ENCODE measurements at regions not wholly inside any gene's neighbourhood (a gene's known extent, or its start where the extent isn't known, plus 50 kb on each side); places are given as distances from the start of the nearest gene placed in this dataset.
"Not testable (repeated sequence)": the region's sequence is repeated elsewhere in the genome, so short reads cannot be mapped to it uniquely, and the experiment has no call there.

DNA sequence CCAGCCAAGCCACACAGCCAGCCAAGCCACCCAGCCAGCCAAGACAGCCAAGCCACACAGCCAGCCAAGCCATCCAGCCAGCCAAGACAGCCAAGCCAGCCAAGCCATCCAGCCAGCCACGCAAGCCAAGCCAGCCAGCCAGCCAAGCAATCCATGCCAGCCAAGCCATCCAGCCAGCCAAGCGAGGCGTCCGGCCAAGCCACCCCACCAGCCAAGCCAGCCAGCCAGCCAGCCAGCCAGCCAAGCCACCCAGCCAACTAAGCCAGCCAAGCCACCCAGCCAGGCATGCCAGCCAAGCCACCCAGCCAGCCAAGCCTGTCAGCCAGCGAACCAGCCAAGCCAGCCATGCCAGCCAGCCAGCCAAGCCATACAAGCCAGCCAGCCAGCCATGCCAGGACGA is 1601.8 kb downstream of the RPIA start:
- in situ Hi-C loops (cut with MboI; ENCODE audit: low pct_unique_long_range_greater_than_20kb, low sequenced_read_pairs, unreplicated experiment); DNase-seq (ENCODE audit: low spot score): not testable (repeated sequence)

DNA sequence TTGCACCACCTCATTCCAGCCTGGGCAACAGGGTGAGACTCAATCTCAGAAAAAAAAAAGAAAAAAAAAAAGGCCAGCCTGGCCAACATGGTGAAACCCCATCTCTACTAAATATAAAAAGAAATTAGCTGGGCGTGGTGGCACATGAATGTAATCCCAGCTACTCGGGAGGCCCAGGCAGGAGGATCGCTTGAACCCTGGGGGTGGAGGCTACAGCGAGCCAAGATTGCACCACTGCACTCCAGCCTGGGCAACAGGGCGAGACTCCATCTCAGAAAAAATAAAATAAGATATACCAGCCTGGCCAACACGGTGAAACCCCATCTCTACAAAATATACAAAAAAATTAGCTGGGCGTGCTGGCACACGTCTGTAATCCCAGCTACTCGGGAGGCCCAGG is 1602.3 kb downstream of the RPIA start:
- in situ Hi-C loops (cut with MboI; ENCODE audit: low pct_unique_long_range_greater_than_20kb, low sequenced_read_pairs, unreplicated experiment); DNase-seq (ENCODE audit: low spot score): not testable (repeated sequence)

DNA sequence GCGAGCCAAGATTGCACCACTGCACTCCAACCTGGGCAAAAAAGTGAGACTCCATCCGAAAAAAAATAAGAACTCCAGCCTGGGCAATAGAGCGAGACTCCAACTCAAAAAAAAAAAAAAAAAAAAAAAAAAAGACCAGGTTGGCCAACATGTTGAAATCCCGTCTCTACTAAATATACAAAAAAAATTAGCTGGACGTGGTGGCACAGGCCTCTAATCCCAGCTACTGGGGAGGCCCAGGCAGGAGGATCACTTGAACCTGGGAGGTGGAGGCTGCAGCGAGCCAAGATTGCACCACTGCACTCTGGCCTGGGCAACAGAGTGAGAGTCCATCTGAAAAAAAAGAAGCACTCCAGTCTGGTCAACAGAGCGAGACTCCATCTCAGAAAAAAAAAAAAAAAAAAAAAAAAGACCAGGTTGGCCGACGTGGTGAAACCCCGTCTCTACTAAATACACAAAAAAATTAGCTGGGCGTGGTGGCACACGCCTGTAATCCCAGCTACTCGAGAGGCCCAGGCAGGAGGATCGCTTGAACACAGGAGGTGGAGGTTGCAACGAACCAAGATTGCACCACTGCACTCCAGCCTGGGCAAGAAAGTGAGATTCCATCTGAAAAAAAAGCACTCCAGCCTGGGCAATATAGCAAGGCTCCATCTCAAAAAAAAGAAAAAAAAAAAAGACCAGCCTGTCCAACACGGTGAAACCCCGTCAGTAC is 1603.7 kb downstream of the RPIA start:
- in situ Hi-C loops (cut with MboI; ENCODE audit: low pct_unique_long_range_greater_than_20kb, low sequenced_read_pairs, unreplicated experiment); DNase-seq (ENCODE audit: low spot score): not testable (repeated sequence)

DNA sequence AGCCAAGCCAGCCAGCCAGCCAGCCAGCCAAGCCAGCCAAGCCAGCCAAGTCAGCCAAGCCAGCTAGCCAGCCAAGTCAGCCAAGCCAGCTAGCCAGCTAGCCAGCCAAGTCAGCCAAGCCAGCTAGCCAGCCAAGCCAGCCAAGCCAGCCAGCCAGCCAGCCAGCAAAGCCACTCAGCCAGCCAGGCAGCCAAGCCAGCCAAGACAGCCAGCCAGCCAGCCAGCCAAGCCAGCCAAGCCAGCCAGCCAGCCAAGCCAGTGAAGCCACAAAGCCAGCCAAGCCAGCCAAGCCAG is 1605.0 kb downstream of the RPIA start:
- DNase-seq (ENCODE audit: low spot score); in situ Hi-C loops (cut with MboI; ENCODE audit: low pct_unique_long_range_greater_than_20kb, low sequenced_read_pairs, unreplicated experiment): not testable (repeated sequence)

DNA sequence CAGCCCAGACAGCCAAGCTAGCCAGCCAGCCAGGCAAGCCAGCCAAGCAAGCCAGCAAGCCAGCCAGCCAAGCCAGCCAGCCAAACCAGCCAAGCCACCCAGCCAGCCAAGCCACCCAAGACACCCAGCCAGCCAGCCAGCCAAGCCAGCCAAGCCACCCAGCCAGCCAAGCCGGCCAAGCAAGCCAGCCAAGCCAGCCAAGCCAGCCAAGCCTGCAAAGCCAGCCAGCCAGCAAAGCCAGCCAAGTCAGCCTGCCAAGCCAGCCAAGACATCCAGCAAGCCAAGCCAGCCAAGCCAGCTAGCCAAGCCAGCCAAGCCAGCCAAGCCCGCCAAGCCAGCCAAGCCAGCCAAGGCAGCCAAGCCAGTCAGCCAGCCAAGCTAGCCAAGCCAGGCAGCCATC is 1606.2 kb downstream of the RPIA start:
- DNase-seq (ENCODE audit: low spot score); in situ Hi-C loops (cut with MboI; ENCODE audit: low pct_unique_long_range_greater_than_20kb, low sequenced_read_pairs, unreplicated experiment): not testable (repeated sequence)

DNA sequence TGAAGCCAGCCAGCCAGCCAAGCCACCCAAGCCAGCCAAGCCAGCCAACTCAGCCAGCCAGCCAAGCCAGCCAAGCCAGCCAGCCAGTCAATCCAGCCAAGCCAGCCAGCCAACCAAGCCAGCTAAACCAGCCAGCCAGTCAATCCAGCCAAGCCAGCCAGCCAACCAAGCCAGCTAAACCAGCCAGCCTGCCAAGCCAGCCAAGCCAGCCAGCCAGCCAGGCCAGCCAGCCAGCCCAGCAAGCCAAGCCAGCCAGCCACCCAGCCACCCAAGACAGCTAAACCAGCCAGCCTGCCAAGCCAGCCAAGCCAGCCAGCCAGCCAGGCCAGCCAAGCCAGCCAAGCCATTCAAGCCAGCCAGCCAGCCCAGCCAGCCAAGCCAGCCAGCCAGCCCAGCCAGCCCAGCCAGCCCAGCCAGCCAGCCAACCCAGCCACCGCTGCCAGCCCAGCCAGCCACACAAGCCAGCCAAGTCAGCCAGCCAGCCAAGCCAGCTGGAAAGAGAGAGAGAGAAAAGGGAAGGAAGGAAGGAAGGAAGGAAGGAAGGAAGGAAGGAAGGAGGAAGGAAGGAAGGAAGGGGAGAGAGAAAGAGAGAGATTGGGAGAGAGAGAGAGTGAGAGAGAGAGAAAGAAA is 1606.8 kb downstream of the RPIA start:
- DNase-seq (ENCODE audit: low spot score); in situ Hi-C loops (cut with MboI; ENCODE audit: low pct_unique_long_range_greater_than_20kb, low sequenced_read_pairs, unreplicated experiment): not testable (repeated sequence)

DNA sequence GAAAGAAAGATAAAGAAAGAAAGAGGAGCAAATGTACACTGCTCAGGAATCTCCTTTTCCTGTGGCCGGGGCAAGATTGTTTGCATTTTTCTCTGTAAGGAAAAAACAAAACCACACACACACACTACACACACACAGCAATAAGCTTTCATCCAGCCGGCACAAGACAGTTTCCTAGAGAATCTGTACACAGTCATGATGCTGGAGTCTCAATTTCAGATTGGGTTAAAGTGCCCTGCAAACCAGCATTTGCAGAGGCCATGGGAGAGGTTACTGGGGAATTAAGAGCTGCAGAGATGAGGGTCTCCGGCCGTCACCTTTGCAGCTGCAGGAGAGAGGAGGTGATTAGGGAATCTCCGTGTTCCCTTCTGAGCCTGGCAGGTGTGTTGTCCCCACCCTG is 1607.5 kb downstream of the RPIA start:
- in situ Hi-C loops (cut with MboI; ENCODE audit: low pct_unique_long_range_greater_than_20kb, low sequenced_read_pairs, unreplicated experiment); DNase-seq (ENCODE audit: low spot score): not testable (repeated sequence)

DNA sequence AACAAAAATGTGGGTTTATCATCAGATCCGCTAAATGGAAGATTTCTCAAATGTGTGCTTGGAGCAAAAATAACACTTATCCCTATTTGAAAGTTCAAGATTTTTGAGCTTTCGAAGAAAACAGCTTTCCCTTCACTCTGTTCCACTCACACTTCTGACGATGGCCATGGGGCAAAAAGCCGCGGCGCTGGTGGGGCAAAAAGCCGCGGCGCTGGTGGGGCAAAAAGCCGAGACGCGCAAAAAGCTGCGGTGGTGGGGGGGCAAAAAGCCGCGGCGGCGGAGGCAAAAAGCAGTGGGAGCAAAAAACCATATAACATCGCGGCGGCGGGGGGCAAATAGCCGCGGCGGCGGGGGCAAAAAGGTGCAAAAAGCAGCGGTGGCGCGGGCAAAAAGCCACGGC is 1631.5 kb downstream of the RPIA start:
- in situ Hi-C loops (cut with MboI; ENCODE audit: low pct_unique_long_range_greater_than_20kb, low sequenced_read_pairs, unreplicated experiment); DNase-seq (ENCODE audit: low spot score): not testable (repeated sequence)

DNA sequence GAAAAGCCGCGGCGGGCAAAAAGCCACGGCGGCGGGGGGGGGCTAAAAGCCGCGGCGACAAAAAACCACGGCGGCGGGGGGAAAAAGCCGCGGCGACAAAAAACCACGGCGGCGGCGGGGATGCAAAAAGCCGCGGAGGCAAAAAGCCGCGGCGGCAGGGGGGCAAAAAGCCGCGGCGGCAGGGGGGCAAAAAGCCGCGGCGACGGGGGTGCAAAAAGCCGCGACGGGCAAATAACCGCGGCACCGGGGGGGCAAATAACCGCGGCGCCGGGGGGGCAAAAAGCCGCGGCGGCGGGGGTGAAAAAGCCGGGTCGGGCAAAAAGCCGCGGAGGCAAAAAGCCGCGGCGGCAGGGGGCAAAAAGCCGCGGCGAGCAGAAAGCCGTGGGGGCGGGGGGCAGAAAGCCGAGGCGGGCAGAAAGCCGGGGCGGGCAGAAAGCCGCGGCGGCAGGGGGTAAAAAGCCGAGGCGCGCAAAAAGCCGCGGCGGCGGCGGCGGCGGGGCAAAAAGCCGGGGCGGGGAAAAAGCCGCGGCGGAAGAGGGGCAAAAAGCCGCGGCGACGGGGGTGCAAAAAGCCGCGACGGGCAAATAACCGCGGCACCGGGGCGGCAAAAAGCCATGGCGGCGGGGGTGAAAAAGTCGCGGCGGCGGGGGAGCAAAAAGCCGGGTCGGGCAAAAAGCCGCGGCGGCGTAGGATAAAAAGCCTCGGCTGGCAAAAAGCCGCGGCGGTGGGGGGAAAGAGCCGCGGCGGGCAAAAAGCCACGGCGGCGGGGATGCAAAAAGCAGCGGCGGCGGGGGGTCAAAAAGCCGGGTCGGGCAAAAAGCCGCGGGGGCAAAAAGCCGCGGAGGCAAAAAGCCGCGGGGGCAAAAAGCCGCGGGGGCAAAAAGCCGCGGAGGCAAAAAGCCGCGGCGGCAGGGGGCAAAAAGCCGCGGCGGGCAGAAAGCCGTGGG is 1632.4 kb downstream of the RPIA start:
- DNase-seq (ENCODE audit: low spot score); in situ Hi-C loops (cut with MboI; ENCODE audit: low pct_unique_long_range_greater_than_20kb, low sequenced_read_pairs, unreplicated experiment): not testable (repeated sequence)

DNA sequence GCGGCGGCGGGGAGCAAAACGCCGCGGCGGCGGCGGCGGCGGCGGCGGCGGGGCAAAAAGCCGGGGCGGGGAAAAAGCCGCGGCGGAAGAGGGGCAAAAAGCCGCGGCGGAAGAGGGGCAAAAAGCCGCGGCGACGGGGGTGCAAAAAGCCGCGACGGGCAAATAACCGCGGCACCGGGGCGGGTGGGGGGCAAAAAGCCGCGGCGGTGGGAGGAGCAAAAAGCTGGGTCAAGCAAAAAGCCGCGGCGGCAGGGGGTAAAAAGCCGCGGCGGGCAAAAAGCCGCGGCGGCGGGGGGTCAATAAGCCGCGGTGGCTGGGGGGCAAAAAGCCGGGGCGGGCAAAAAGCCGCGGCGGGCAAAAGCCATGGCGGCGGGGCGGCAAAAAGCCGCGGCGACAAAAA is 1633.2 kb downstream of the RPIA start:
- DNase-seq (ENCODE audit: low spot score); in situ Hi-C loops (cut with MboI; ENCODE audit: low pct_unique_long_range_greater_than_20kb, low sequenced_read_pairs, unreplicated experiment): not testable (repeated sequence)

DNA sequence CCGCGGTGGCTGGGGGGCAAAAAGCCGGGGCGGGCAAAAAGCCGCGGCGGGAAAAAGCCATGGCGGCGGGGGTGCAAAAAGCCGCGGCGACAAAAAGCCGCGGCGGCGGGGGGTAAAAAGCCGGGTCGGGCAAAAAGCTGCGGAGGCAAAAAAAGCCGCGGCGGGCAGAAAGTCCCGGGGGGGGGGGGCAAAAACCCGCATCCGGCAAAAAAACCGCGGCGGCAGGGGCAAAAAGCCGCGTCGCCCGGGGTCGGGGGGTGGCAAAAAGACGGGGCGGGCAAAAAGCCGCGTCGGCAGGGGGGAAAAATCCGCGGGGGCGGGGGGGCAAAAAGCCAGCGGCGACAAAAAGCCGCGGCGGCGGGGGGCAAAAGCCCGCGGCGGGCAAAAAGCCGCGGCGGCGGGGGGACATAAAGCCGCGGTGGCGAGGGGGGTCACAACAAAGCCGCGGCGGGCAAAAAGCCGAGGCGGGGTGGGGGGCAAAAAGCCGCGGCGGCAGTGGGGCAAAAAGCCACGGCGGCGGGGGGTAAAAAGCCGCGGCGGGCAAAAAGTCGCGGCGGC is 1634.4 kb downstream of the RPIA start:
- in situ Hi-C loops (cut with MboI; ENCODE audit: low pct_unique_long_range_greater_than_20kb, low sequenced_read_pairs, unreplicated experiment); DNase-seq (ENCODE audit: low spot score): not testable (repeated sequence)

DNA sequence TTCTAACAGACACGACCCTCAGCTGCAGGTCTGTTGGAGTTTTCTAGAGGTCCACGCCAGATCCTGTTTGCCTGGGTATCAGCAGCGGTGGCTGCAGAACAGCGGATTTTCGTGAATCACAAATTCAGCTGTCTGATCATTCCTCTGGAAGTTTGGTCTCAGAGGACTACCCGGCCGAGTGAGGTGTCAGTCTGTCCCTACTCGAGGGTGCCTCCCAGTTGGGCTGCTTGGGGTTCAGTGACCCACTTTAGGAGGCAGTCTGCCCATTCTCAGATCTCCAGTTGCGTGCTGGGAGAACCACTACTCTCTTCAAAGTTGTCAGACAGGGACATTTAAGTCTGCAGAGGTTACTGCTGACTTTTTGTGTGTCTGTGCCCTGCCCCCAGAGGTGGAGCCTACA is 1664.1 kb downstream of the RPIA start:
- in situ Hi-C loops (cut with MboI; ENCODE audit: low pct_unique_long_range_greater_than_20kb, low sequenced_read_pairs, unreplicated experiment); DNase-seq (ENCODE audit: low spot score): not testable (repeated sequence)

DNA sequence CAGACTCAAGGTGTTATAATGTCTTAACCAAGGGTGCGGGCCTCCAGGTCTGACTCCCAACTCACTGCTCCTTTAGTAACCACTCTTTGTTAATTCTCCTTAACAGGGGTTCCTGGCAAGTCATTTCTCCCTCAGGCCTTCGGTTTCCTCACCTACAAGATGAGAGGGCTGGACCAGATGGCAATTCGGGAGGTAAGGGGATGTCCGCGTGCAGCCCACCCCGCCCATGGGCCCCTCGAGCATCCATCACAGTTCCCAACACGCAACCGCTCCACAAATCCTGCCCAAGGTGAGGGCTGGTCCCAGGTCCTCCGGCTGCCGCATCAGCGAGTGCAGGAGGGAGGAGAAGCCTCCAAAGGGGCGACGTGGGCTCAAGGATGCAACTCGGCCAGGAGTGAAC is 1667.9 kb downstream of the RPIA start:
- peak; percentile 0 for DNase-seq (ENCODE audit: low spot score)
- in situ Hi-C loops (cut with MboI; ENCODE audit: low pct_unique_long_range_greater_than_20kb, low sequenced_read_pairs, unreplicated experiment) = not testable (repeated sequence)

DNA sequence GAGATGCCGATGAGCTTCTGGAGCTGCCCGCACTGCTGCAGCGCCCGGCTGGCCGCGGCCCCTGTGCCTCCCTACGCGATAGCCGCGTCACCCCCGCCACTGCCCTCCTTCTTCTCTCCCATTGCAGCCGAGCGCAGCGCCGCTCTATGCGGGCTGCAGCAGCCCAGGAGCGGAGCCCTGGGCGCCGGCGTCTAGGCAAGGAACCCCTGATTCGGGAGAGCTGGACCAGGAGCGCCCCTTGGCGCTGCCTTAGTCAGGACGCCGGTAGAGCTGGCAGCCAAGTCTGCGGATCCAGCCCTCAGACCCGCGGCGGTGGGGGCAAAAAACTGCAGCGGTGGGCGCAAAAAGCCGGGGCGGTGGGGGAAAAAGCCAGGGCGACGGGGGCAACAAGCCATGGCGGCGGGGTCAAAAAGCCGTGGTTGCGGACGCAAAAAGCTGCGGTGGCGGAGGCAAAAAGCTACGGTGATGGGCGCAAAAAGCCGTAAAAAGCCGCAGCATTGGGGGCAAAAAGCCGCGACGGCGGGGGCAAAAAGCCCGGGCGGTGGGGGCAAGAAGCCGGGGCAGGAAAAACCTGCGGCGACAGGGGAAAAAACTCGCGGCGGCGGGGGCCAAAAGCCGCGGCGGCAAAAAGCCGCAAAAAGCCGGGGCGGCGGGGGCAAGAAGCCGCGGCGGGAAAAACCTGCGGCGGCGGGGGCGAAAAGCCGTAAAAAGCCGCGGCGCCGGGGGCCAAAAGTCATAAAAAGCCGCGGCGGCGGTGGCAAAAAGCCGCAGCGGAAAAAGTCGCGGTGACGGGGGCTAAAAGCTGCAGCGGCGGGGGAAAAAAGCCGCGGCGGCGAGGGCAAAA is 1668.6 kb downstream of the RPIA start:
- in situ Hi-C loops (cut with MboI; ENCODE audit: low pct_unique_long_range_greater_than_20kb, low sequenced_read_pairs, unreplicated experiment) = not testable (repeated sequence)
- DNase-seq (ENCODE audit: low spot score) = peak; percentile 0

DNA sequence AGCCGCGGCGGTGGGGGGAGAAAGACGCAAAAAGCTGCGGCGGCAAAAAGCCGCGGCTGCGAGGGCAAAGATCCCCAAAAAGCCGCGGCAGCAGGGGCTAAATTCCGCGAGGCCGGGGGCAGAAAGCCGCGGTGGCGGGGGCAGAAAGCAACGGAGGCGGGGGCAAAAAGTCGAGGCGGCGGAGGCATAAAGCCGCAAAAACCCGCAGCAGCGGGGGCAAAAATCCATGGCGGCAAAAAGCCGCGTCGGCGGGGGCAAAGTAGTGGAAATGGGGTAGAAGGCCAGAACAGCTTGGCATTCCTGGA is 1669.2 kb downstream of the RPIA start:
- DNase-seq (ENCODE audit: low spot score); in situ Hi-C loops (cut with MboI; ENCODE audit: low pct_unique_long_range_greater_than_20kb, low sequenced_read_pairs, unreplicated experiment): not testable (repeated sequence)
